ENCODE measurements at regions not wholly inside any gene's neighbourhood (a gene's known extent, or its start where the extent isn't known, plus 50 kb on each side); places are given as distances from the start of the nearest gene placed in this dataset.
A peak's percentile ranks its signal among the peaks of the same experiment; 100 is the strongest.

- DNase-seq (ENCODE audit: low spot score) = no peak
Measured at GRCh38 chr2:42925742-42926433, 133.5 kb upstream of the HAAO start.

GRCh38 chr2:42924418-42924886 is 132.1 kb upstream of the HAAO start:
- DNase-seq (ENCODE audit: low spot score) = no peak

- DNase-seq (ENCODE audit: low spot score) = no peak
Measured at GRCh38 chr2:42923580-42924417, 131.4 kb upstream of the HAAO start.

- no peak for DNase-seq (ENCODE audit: low spot score)
Measured at GRCh38 chr2:42922790-42923579, 130.6 kb upstream of the HAAO start.

- DNase-seq (ENCODE audit: low spot score) = no peak
Measured at GRCh38 chr2:42922293-42922692, 129.9 kb upstream of the HAAO start.

GRCh38 chr2:42921721-42922120 is 129.3 kb upstream of the HAAO start:
- no peak for DNase-seq (ENCODE audit: low spot score)

GRCh38 chr2:42921147-42921520 is 128.8 kb upstream of the HAAO start:
- no peak for DNase-seq (ENCODE audit: low spot score)

- no peak for DNase-seq (ENCODE audit: low spot score)
Measured at GRCh38 chr2:42920446-42921146, 128.2 kb upstream of the HAAO start.

- no peak for DNase-seq (ENCODE audit: low spot score)
Measured at GRCh38 chr2:42918671-42919318, 126.4 kb upstream of the HAAO start.

GRCh38 chr2:42918041-42918440 is 125.7 kb upstream of the HAAO start:
- DNase-seq (ENCODE audit: low spot score) = no peak

GRCh38 chr2:42917425-42917927 is 125.1 kb upstream of the HAAO start:
- no peak for DNase-seq (ENCODE audit: low spot score)

- no peak for DNase-seq (ENCODE audit: low spot score)
Measured at GRCh38 chr2:42916324-42916723, 123.9 kb upstream of the HAAO start.

GRCh38 chr2:42914860-42915259 is 122.5 kb upstream of the HAAO start:
- DNase-seq (ENCODE audit: low spot score) = no peak

GRCh38 chr2:42914314-42914713 is 121.9 kb upstream of the HAAO start:
- no peak for DNase-seq (ENCODE audit: low spot score)

GRCh38 chr2:42913280-42913878 is 121.0 kb upstream of the HAAO start:
- DNase-seq (ENCODE audit: low spot score) = no peak

- DNase-seq (ENCODE audit: low spot score) = peak; percentile 55
Measured at GRCh38 chr2:42910645-42911405, 118.4 kb upstream of the HAAO start.

GRCh38 chr2:42909966-42910365 is 117.6 kb upstream of the HAAO start:
- peak; percentile 30 for DNase-seq (ENCODE audit: low spot score)

- DNase-seq (ENCODE audit: low spot score) = peak; percentile 18
Measured at GRCh38 chr2:42908518-42909200, 116.3 kb upstream of the HAAO start.

GRCh38 chr2:42907835-42908234 is 115.5 kb upstream of the HAAO start:
- DNase-seq (ENCODE audit: low spot score) = peak; percentile 1
